ENCODE measurements at regions not wholly inside any gene's neighbourhood (a gene's known extent, or its start where the extent isn't known, plus 50 kb on each side); places are given as distances from the start of the nearest gene placed in this dataset.

DNA sequence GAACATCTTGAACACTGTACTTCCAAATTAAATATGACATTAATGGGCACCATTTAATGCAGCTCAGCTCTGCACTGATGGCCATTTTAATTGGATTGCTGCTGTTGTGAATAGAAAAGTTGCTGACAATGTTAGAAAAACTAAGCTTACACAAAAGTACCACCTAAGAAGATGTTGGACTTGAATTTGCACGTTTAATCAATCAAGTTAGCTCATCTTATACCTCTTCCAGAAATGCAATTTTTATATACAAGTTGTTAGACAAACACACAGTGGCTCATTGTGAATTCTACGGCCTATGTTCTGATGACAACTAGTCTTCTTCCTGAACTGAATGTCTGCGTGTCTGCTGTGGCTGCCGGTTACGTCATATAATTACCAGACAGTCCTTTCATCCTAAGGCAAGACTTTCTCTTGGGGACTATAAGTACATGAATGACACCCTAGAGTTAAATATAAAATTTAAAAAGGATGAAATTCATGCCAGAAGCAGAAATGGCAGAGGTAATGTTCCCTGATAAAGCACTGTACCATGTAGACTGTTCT is 330.2 kb downstream of the EPM2A start:
- in situ Hi-C loops (cut with HindIII; ENCODE audit: low pct_unique_long_range_greater_than_20kb, low sequenced_read_pairs) = no loop called here
- DNase-seq (ENCODE audit: low read depth, low spot score) = peak; percentile 31

GRCh38 chr6:145406783-145407182 is 328.5 kb downstream of the EPM2A start:
- in situ Hi-C loops (cut with HindIII; ENCODE audit: low pct_unique_long_range_greater_than_20kb, low sequenced_read_pairs) = no loop called here
- no peak for DNase-seq (ENCODE audit: low read depth, low spot score)

DNA sequence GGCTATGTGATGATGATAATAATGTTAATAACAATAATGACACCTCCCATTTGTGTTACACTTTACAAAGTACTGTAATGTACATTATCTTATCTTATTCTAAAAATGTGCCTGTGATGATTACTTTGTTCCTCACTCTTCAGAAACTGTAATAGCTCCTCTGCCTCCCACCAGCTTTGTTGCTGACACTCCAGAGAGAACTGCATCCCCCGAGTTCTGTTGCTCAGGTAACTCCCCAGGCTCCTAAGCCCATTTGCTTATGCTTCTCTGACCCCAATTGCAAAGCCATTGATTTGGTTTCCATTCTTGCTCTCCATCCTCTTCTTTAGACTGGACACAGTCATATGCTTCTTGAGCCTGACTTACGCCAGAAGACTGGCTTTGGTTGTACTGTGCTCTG is 319.7 kb downstream of the EPM2A start:
- in situ Hi-C loops (cut with HindIII; ENCODE audit: low pct_unique_long_range_greater_than_20kb, low sequenced_read_pairs) = no loop called here
- no peak for DNase-seq (ENCODE audit: low read depth, low spot score)

DNA sequence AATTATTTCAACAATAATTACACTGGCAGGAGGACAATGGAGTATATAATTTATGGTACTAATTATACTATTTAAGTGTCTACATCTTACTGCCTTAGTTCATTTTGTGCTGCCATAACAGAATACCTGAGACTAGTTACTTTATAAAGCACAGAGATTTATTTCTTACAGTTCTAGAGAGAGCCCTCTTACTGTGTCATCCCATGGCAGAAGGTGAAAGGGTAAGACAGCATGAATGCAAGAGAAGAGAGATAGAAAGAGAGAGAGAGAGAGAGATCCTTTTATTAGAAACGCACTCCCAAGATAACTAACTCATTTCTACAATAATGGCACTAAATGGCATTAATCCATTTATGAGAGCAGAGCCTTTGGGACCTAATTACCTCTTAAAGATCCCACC is 314.7 kb downstream of the EPM2A start:
- in situ Hi-C loops (cut with HindIII; ENCODE audit: low pct_unique_long_range_greater_than_20kb, low sequenced_read_pairs) = no loop called here
- DNase-seq (ENCODE audit: low read depth, low spot score) = no peak

DNA sequence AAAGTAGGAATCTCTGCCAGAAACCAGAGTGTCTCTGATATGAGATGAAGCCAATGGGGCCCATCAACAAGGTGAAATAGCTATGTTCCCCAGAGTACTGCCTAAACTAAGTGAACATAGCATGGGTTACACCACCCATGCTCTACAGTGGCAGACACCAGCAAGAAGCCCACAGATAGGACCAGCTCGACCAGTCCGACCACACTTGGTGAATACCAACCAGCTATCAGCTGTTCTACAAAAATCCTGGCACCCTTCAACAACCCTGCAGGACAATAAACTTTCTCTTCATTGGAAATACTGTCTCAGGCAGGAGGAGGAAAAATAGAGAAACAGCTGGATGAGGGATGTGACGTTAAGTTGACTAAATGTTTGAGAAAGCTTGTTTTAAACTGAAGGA is 311.4 kb downstream of the EPM2A start:
- DNase-seq (ENCODE audit: low read depth, low spot score) = no peak
- in situ Hi-C loops (cut with HindIII; ENCODE audit: low pct_unique_long_range_greater_than_20kb, low sequenced_read_pairs) = no loop called here

GRCh38 chr6:145427232-145427631 is 308.1 kb downstream of the EPM2A start:
- in situ Hi-C loops (cut with HindIII; ENCODE audit: low pct_unique_long_range_greater_than_20kb, low sequenced_read_pairs) = no loop called here
- no peak for DNase-seq (ENCODE audit: low read depth, low spot score)

- in situ Hi-C loops (cut with HindIII; ENCODE audit: low pct_unique_long_range_greater_than_20kb, low sequenced_read_pairs) = no loop called here
- DNase-seq (ENCODE audit: low read depth, low spot score) = no peak
These were observed 306.6 kb downstream of the EPM2A start for GRCh38 chr6:145428706-145429105.

GRCh38 chr6:145442110-145442509 is 293.2 kb downstream of the EPM2A start:
- in situ Hi-C loops (cut with HindIII; ENCODE audit: low pct_unique_long_range_greater_than_20kb, low sequenced_read_pairs) = no loop called here
- DNase-seq (ENCODE audit: low read depth, low spot score) = no peak

GRCh38 chr6:145445674-145446073 is 289.6 kb downstream of the EPM2A start:
- no peak for DNase-seq (ENCODE audit: low read depth, low spot score)
- in situ Hi-C loops (cut with HindIII; ENCODE audit: low pct_unique_long_range_greater_than_20kb, low sequenced_read_pairs) = no loop called here

DNA sequence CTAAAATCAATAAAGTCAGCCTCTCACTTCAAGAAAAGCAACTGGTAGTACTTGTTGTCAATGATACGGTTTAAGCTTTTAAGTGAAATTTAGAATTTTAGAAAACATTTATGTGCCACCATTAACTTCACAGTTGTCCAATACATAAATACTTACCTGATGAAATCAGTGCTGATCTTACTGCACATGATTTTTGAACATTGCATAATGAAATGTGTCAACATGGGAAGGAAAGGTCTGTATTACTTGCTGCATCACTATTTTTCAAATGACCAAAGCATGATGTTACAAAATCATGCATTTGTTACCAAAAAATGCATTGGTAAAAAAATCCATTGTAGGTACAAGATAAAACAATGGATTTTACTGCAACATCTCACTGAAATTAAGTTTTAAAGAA is 284.3 kb downstream of the EPM2A start:
- DNase-seq (ENCODE audit: low read depth, low spot score) = no peak
- in situ Hi-C loops (cut with HindIII; ENCODE audit: low pct_unique_long_range_greater_than_20kb, low sequenced_read_pairs) = no loop called here

- DNase-seq (ENCODE audit: low read depth, low spot score) = peak; percentile 16
- in situ Hi-C loops (cut with HindIII; ENCODE audit: low pct_unique_long_range_greater_than_20kb, low sequenced_read_pairs) = no loop called here
These were observed 281.9 kb downstream of the EPM2A start for GRCh38 chr6:145453376-145453775.

GRCh38 chr6:145454006-145454405 is 281.3 kb downstream of the EPM2A start:
- in situ Hi-C loops (cut with HindIII; ENCODE audit: low pct_unique_long_range_greater_than_20kb, low sequenced_read_pairs) = no loop called here
- DNase-seq (ENCODE audit: low read depth, low spot score) = no peak

GRCh38 chr6:145457556-145457955 is 277.8 kb downstream of the EPM2A start:
- no peak for DNase-seq (ENCODE audit: low read depth, low spot score)
- in situ Hi-C loops (cut with HindIII; ENCODE audit: low pct_unique_long_range_greater_than_20kb, low sequenced_read_pairs) = no loop called here

DNA sequence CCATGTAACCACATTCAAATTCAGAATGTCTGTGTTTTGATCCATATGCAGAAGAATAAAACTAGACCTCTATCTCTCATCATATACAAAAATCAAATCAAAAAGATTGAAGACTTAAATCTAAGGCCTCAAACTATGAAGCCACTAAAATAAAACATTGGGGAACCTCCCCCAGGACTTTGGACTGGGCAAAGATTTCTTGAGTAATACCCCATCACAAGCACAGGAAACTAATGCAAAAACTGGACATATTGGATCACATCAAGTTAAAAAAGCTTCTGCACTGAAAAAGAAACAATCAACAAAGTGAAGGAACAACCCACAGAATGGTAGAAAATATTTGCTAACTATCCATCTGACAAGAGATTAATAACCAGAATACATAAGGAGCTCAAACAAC is 266.8 kb downstream of the EPM2A start:
- no peak for DNase-seq (ENCODE audit: low read depth, low spot score)
- in situ Hi-C loops (cut with HindIII; ENCODE audit: low pct_unique_long_range_greater_than_20kb, low sequenced_read_pairs) = no loop called here

- in situ Hi-C loops (cut with HindIII; ENCODE audit: low pct_unique_long_range_greater_than_20kb, low sequenced_read_pairs) = no loop called here
- no peak for DNase-seq (ENCODE audit: low read depth, low spot score)
These were observed 266.3 kb downstream of the EPM2A start for GRCh38 chr6:145469021-145469420.

DNA sequence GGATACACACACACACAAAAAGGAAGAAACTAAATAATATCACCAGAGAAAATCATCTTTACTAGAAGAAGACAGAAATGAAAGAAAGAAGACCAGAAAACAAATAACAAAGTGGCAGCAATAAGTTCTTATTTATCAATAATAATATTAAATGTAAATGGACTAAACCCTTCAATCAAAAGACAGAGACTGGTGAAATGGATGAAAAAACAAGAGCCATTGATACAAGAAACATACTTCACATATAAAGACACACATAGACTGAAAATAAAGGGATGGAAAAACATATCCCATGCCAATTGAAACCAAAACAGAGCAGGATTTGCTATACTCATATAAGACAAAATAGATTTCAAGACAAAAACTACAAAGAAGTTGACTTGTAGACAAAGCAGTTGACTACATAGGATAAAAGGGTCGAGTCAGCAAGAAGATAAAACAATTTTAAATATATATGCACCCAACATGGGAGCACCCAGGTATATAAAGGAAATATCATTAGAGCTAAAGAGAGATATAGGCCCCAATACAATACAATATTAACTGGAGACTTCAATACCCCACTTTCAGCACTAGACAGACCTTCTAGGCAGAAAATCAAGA is 259.4 kb downstream of the EPM2A start:
- in situ Hi-C loops (cut with HindIII; ENCODE audit: low pct_unique_long_range_greater_than_20kb, low sequenced_read_pairs) = no loop called here
- no peak for DNase-seq (ENCODE audit: low read depth, low spot score)

- in situ Hi-C loops (cut with HindIII; ENCODE audit: low pct_unique_long_range_greater_than_20kb, low sequenced_read_pairs) = no loop called here
- no peak for DNase-seq (ENCODE audit: low read depth, low spot score)
These were observed 255.3 kb downstream of the EPM2A start for GRCh38 chr6:145480024-145480423.

GRCh38 chr6:145483191-145483996 is 251.9 kb downstream of the EPM2A start:
- in situ Hi-C loops (cut with HindIII; ENCODE audit: low pct_unique_long_range_greater_than_20kb, low sequenced_read_pairs) = no loop called here
- no peak for DNase-seq (ENCODE audit: low read depth, low spot score)

- DNase-seq (ENCODE audit: low read depth, low spot score) = no peak
- in situ Hi-C loops (cut with HindIII; ENCODE audit: low pct_unique_long_range_greater_than_20kb, low sequenced_read_pairs) = no loop called here
These were observed 250.0 kb downstream of the EPM2A start for GRCh38 chr6:145485288-145485687.
